OCI-LY7 (cell line): ENCODE measurements at regions not wholly inside any gene's neighbourhood (a gene's known extent, or its start where the extent isn't known, plus 50 kb on each side); places are given as distances from the start of the nearest gene placed in this dataset.
"Not testable (repeated sequence)": the region's sequence is repeated elsewhere in the genome, so short reads cannot be mapped to it uniquely, and the experiment has no call there.

Source experiments
- BruUV-seq: library from RNA; stranded (reverse); fragments of 400-500 nt; replicated peaks from 2 replicates; lab custom pipeline; 2021; lab: Mats Ljungman, UMichigan
- CTCF ChIA-PET: fragments of 300-600 bp; sonication (Branson Sonifier 250); formaldehyde crosslinking; loops from one replicate; lab custom pipeline; 2022; ENCODE audit warnings: antibody characterized with exemption; ENCODE audit not compliant: unreplicated experiment; lab: Charles Lee
- POLR2A ChIA-PET: fragments of 300-600 bp; sonication (Branson Sonifier 250); formaldehyde crosslinking; loops from one replicate; lab custom pipeline; 2022; ENCODE audit warnings: antibody characterized with exemption; lab: Charles Lee
- DNase-seq: peaks from one replicate; pipeline ENCODE4 v3.0.0-alpha.2; 2015; ENCODE audit warnings: low spot score
- H2AFZ ChIP-seq: fragments of 200-600 bp; sonication (generic), shearing (Covaris generic); 2 replicates; pipeline ENCODE4 v1.6.1; 2014; ENCODE audit warnings: mild to moderate bottlenecking, antibody characterized with exemption, low read length, moderate library complexity
- H3K27ac ChIP-seq: fragments of 200-600 bp; sonication (generic); 2 replicates; pipeline ENCODE4 v1.5.1; 2014; ENCODE audit warnings: mixed run types, low read depth, mild to moderate bottlenecking, moderate library complexity, low read length, inconsistent platforms; ENCODE audit not compliant: poor library complexity, severe bottlenecking
- H3K36me3 ChIP-seq: fragments of 200-600 bp; sonication (generic); 2 replicates; pipeline ENCODE4 v1.6.1; 2014; ENCODE audit warnings: mild to moderate bottlenecking, antibody characterized with exemption, low read length, moderate library complexity, mixed read lengths; ENCODE audit not compliant: insufficient read depth
- H3K4me1 ChIP-seq: fragments of 200-600 bp; sonication (generic); 2 replicates; pipeline ENCODE4 v1.5.1; 2014; ENCODE audit warnings: mild to moderate bottlenecking, low read length; ENCODE audit not compliant: insufficient read depth, poor library complexity, severe bottlenecking
- H3K4me2 ChIP-seq: fragments of 200-600 bp; sonication (generic); 2 replicates; pipeline ENCODE4 v1.6.1; 2014; ENCODE audit warnings: mild to moderate bottlenecking, low read length
- H3K4me3 ChIP-seq: fragments of 200-600 bp; sonication (generic); 2 replicates; pipeline ENCODE4 v1.5.1; 2014; ENCODE audit warnings: mild to moderate bottlenecking, low read depth, low read length; ENCODE audit not compliant: poor library complexity, severe bottlenecking
- H3K79me2 ChIP-seq: fragments of 200-600 bp; sonication (generic); 2 replicates; pipeline ENCODE4 v1.6.1; 2016; ENCODE audit warnings: low read depth, mild to moderate bottlenecking, low read length, moderate library complexity, mixed read lengths; ENCODE audit not compliant: insufficient read depth
- H3K9me2 ChIP-seq: fragments of 200-600 bp; sonication (generic); 2 replicates; pipeline ENCODE4 v1.6.1; 2016; ENCODE audit warnings: mild to moderate bottlenecking, low read length, mixed read lengths; ENCODE audit not compliant: insufficient read depth
- H3K9me3 ChIP-seq: fragments of 200-600 bp; sonication (generic); 2 replicates; pipeline ENCODE4 v1.6.1; 2014; ENCODE audit warnings: mild to moderate bottlenecking, mixed run types, low read length, mixed read lengths
- H4K20me1 ChIP-seq: fragments of 200-600 bp; sonication (generic); 2 replicates; pipeline ENCODE4 v1.6.1; 2014; ENCODE audit warnings: mild to moderate bottlenecking, antibody characterized with exemption, low read length, moderate library complexity, mixed read lengths; ENCODE audit not compliant: insufficient read depth
- CTCF ChIP-seq: fragments of 200-600 bp; sonication (generic); conservative IDR thresholded peaks from 2 replicates; pipeline ENCODE4 v1.5.1; 2014; ENCODE audit warnings: mild to moderate bottlenecking, antibody characterized with exemption, low read length, moderate library complexity, mixed read lengths
- EZH2phosphoT487 ChIP-seq: fragments of 200-600 bp; sonication (generic); IDR thresholded peaks from 2 replicates; pipeline ENCODE4 v1.6.1; 2018; ENCODE audit warnings: low read depth, borderline replicate concordance, mild to moderate bottlenecking, mixed run types, antibody characterized with exemption, low read length, moderate library complexity, mixed read lengths
- intact Hi-C: fragments of 100-400 bp; cut with micrococcal nuclease; formaldehyde crosslinking; loops from one replicate; pipeline ENCODE4 v1.10.0; 2022; ENCODE audit not compliant: unreplicated experiment

GRCh38 chr2:78154586-78154985 is 632.4 kb upstream of the LRRTM4 start:
- Histone ChIP-seq H3K4me2 (no peak overlapping the region), H4K20me1 (no peaks in the 10 kb centered on the region), H3K36me3 (no peaks in the 10 kb centered on the region), H3K4me3 (no peak overlapping the region), H3K79me2 (no peaks in the 10 kb centered on the region), H3K9me3 (no peaks in the 10 kb centered on the region), H2AFZ (no peak overlapping the region), H3K4me1 (no peaks in the 10 kb centered on the region), H3K9me2 (no peaks in the 10 kb centered on the region), H3K27ac (no peak overlapping the region)
- POLR2A ChIA-PET = no interaction called here
- TF ChIP-seq CTCF (no peak), EZH2phosphoT487 (no peak)
- BruUV-seq = no TSS peak
- DNase-seq = no peak
- CTCF ChIA-PET = no interaction called here
- intact Hi-C loops = no loop called here

GRCh38 chr2:78162202-78162601 is 640.0 kb upstream of the LRRTM4 start:
- TF ChIP-seq CTCF (no peak), EZH2phosphoT487 (no peak)
- Histone ChIP-seq H3K4me2 (no peak overlapping the region), H3K79me2 (no peaks in the 10 kb centered on the region), H3K4me3 (no peak overlapping the region), H3K9me3 (no peaks in the 10 kb centered on the region), H4K20me1 (no peaks in the 10 kb centered on the region), H2AFZ (no peak overlapping the region), H3K36me3 (no peaks in the 10 kb centered on the region), H3K4me1 (no peaks in the 10 kb centered on the region), H3K27ac (no peak overlapping the region), H3K9me2 (no peaks in the 10 kb centered on the region)
- ChIA-PET POLR2A (no interaction called here), CTCF (no interaction called here)
- no TSS peak for BruUV-seq
- DNase-seq = no peak
- intact Hi-C loops = no loop called here

- H3K4me1 ChIP-seq, H3K36me3 ChIP-seq, intact Hi-C loops, POLR2A ChIA-PET, H3K4me3 ChIP-seq, H3K9me3 ChIP-seq, H3K9me2 ChIP-seq, CTCF ChIA-PET, DNase-seq, H3K79me2 ChIP-seq, BruUV-seq, H4K20me1 ChIP-seq, H3K27ac ChIP-seq, H3K4me2 ChIP-seq, H2AFZ ChIP-seq: not testable (repeated sequence)
Observed at GRCh38 chr2:78172157-78172556, 650.0 kb upstream of the LRRTM4 start.
